Hippocampal formation (tissue), 2 donors: ENCODE measurements at regions not wholly inside any gene's neighbourhood (a gene's known extent, or its start where the extent isn't known, plus 50 kb on each side); places are given as distances from the start of the nearest gene placed in this dataset.
"Not testable (repeated sequence)": the region's sequence is repeated elsewhere in the genome, so short reads cannot be mapped to it uniquely, and the experiment has no call there.

Source experiments
- DNase-seq, 2 donors: peaks; one replicate each; lab custom pipeline; 2025; lab: John Stamatoyannopoulos, UW

- DNase-seq, result not testable (repeated sequence)
These were observed 140.5 kb upstream of the ZNF322 start for GRCh38 chr6:26799903-26800633.

GRCh38 chr6:26803762-26804161 is 144.2 kb upstream of the ZNF322 start:
- not testable (repeated sequence) for DNase-seq

GRCh38 chr6:26811486-26812116 is 152.1 kb upstream of the ZNF322 start:
- DNase-seq, result not testable (repeated sequence)

- not testable (repeated sequence) for DNase-seq
These were observed 159.2 kb upstream of the ZNF322 start for GRCh38 chr6:26818640-26819225.

GRCh38 chr6:26827965-26828364 is 168.4 kb upstream of the ZNF322 start:
- DNase-seq, result not testable (repeated sequence)

GRCh38 chr6:26829480-26829879 is 169.9 kb upstream of the ZNF322 start:
- not testable (repeated sequence) for DNase-seq

GRCh38 chr6:26830992-26831391 is 171.4 kb upstream of the ZNF322 start:
- not testable (repeated sequence) for DNase-seq

- DNase-seq, result not testable (repeated sequence)
These were observed 176.2 kb upstream of the ZNF322 start for GRCh38 chr6:26835707-26836106.

- not testable (repeated sequence) for DNase-seq
These were observed 177.1 kb upstream of the ZNF322 start for GRCh38 chr6:26836657-26837056.

GRCh38 chr6:26844823-26845222 is 185.3 kb upstream of the ZNF322 start:
- DNase-seq, result not testable (repeated sequence)

GRCh38 chr6:26857289-26857688 is 197.7 kb upstream of the ZNF322 start:
- not testable (repeated sequence) for DNase-seq

GRCh38 chr6:26859067-26859770 is 199.7 kb upstream of the ZNF322 start:
- not testable (repeated sequence) for DNase-seq

- DNase-seq, result not testable (repeated sequence)
These were observed 200.2 kb upstream of the ZNF322 start for GRCh38 chr6:26859771-26860163.

GRCh38 chr6:26861913-26862312 is 202.4 kb upstream of the ZNF322 start:
- DNase-seq, result not testable (repeated sequence)

GRCh38 chr6:26863641-26864040 is 204.1 kb upstream of the ZNF322 start:
- not testable (repeated sequence) for DNase-seq

GRCh38 chr6:26898785-26899184 is 239.2 kb upstream of the ZNF322 start:
- DNase-seq, result not testable (repeated sequence)

GRCh38 chr6:26924206-26924605 is 264.7 kb upstream of the ZNF322 start:
- DNase-seq, result not testable (repeated sequence)

- DNase-seq, result not testable (repeated sequence)
These were observed 268.6 kb upstream of the ZNF322 start for GRCh38 chr6:26928190-26928589.

GRCh38 chr6:26937258-26937657 is 277.7 kb upstream of the ZNF322 start:
- not testable (repeated sequence) for DNase-seq

GRCh38 chr6:26951211-26951610 is 291.7 kb upstream of the ZNF322 start:
- not testable (repeated sequence) for DNase-seq

GRCh38 chr6:26956078-26956600 is 291.4 kb upstream of the PRSS16 start:
- not testable (repeated sequence) for DNase-seq
